ENCODE measurements at regions not wholly inside any gene's neighbourhood (a gene's known extent, or its start where the extent isn't known, plus 50 kb on each side); places are given as distances from the start of the nearest gene placed in this dataset.
A peak's percentile ranks its signal among the peaks of the same experiment; 100 is the strongest.
"Not testable (repeated sequence)": the region's sequence is repeated elsewhere in the genome, so short reads cannot be mapped to it uniquely, and the experiment has no call there.

DNA sequence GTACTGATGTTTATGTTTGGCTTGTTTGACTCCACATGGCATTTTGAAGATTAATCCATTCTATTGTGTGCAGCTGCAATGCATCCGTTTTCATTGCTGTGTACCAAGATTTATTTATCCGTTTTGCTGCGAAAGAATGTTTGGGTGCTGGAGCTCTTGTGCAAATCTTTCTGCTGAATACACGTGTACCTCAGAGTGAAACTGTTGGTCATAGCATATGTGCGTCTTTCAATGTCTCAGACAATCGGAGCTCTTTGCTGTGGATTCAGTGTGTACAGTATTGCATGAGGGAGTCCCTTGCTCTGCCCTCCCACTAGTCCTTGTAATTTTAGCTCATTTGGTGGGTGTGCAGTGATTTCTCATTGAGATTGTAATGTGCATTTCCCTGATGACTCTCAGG, 545.4 kb downstream of the TBC1D22A start:
- H3K27me3 ChIP-seq (ENCODE audit: control insufficient read depth, insufficient read depth, low read length): no peaks in the 10 kb centered on the region
- no peak overlapping the region for H3K4me3 ChIP-seq (ENCODE audit: insufficient read depth, low read depth, low read length)
- no peaks in the 10 kb centered on the region for H3K36me3 ChIP-seq (replicated peaks; ENCODE audit: control insufficient read depth, insufficient read depth, low read length)
- DNase-seq: no peak

DNA sequence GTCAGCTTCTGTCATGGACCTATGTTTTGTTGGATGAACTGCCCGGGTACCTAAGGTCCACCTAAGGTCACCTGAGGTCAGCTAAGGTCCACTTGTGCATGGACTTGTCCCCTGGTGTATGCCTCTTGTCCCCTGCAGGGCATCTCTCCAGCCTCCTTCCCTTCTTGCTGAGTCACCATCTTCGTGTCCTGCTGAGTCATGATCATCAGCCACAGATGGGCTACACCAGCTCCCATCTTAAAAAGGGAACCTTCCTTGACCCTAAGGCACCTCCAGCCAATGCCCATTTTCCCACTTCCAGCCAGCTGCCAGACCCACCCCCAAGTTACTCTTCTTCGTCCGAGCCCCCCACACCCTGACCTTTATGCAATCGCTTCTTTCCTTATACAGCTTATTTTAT, 544.9 kb downstream of the TBC1D22A start:
- no peaks in the 10 kb centered on the region for H3K27me3 ChIP-seq (ENCODE audit: control insufficient read depth, insufficient read depth, low read length)
- no peaks in the 10 kb centered on the region for H3K36me3 ChIP-seq (replicated peaks; ENCODE audit: control insufficient read depth, insufficient read depth, low read length)
- DNase-seq: no peak
- no peak overlapping the region for H3K4me3 ChIP-seq (ENCODE audit: insufficient read depth, low read depth, low read length)

DNA sequence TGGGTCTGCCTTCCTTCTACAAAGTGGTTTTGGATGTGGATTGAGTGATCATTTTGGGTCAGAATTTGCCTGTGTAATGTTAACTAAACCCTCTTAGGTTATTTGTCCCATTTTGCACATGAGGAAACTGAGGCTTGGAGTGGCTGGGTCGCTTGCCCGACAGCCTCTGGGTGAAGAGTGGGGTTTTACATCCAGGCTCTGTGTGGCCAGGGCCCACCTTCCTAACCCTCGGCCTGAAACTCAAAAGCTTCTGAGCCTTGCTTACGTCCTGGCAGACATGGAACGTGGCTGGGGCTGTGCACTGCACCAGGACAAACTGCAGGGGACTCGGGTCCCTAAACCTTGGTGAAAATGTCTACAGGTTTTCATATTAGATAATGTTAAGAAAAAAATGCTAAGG, 542.4 kb downstream of the TBC1D22A start:
- H3K36me3 ChIP-seq (replicated peaks; ENCODE audit: control insufficient read depth, insufficient read depth, low read length): no peaks in the 10 kb centered on the region
- H3K27me3 ChIP-seq (ENCODE audit: control insufficient read depth, insufficient read depth, low read length): no peaks in the 10 kb centered on the region
- no peak for DNase-seq
- H3K4me3 ChIP-seq (ENCODE audit: insufficient read depth, low read depth, low read length): no peak overlapping the region

DNA sequence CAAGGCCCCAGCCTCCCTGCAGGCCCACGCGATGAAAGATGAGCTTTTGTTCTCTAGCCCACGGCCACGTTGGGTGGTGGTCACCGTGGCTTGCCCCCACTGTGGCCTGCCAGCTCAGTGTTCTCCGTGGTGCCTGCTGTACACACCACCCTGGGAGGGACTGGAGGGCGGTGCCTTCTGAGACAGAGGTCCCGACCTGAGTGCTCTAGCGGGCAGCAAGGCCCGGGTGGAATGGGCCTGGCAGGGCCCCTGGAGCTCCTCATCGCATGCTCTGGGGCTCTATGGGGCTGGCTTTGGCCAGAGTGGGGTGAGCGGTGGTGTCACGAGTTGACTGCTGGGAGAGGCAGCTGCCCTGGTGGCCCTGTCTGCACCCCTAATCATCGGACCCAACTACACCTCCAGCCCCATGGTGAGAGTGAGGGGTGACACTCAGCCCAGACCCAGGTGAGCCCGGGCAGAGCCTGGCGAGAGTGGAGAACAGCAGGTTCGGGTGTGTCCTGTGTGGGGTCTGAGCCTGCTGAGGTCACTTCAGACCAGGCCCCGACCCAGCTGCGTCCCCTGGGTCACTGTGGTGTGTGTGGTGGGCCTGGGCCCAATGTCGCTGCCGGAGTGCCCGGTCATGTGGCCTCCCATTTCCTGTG, 541.9 kb downstream of the TBC1D22A start:
- Histone ChIP-seq H3K36me3 (replicated peaks; ENCODE audit: control insufficient read depth, insufficient read depth, low read length) (no peaks in the 10 kb centered on the region), H3K27me3 (ENCODE audit: control insufficient read depth, insufficient read depth, low read length) (no peaks in the 10 kb centered on the region), H3K4me3 (ENCODE audit: insufficient read depth, low read depth, low read length) (no peak overlapping the region)
- DNase-seq: peak; percentile 15

DNA sequence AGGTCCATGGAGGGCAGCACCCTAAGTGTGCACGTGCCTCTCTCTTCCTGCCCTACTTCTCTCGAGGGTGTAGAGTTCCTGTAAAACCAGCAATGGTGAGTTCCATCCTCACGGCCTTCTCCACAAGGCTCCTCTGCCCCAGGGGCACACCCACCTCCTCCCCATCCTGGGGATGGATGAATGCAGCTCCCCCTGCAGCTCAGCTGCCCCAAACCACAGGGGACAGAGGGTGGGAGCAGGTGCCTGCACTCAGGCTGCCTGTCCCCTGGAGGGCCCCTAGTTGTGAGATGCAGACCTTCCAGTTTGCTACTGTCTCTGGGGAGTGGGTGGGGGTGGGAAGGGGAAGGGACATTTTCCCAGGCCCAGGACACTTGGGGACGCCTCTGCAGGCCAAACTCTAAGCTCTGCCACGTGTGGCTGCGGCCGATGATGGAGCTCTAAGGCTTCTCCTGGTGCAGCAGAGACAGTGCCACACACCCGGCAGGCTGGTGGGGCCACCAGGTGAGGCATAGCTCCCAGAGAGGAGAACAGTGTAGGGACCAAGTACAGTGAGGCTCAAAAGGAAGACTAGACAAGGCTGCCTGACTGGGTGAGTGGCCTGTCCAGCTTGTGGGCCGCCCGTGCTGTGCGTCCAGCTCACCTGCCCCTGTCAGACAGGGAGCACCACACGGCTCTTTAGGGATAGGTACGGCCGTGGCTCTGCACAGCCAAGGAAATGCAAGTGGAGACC, 540.9 kb downstream of the TBC1D22A start:
- Histone ChIP-seq H3K36me3 (replicated peaks; ENCODE audit: control insufficient read depth, insufficient read depth, low read length) (no peaks in the 10 kb centered on the region), H3K4me3 (ENCODE audit: insufficient read depth, low read depth, low read length) (no peak overlapping the region), H3K27me3 (ENCODE audit: control insufficient read depth, insufficient read depth, low read length) (no peaks in the 10 kb centered on the region)
- no peak for DNase-seq

DNA sequence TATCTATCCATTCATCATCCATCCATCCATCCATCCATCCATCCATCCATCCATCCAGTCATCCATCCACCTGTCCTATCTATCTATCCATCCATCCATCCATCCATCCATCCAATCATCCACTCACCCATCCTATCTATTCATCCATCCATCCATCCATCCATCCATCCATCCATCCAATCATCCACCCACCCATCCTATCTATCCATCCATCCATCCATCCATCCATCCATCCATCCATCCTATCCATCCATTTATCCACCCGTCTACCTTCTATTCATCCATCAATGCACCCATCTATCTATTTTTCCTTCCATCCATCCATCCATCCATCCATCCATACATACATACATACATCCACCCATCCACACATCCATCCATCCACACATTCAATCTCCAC, 540.1 kb downstream of the TBC1D22A start:
- not testable (repeated sequence) for H3K4me3 ChIP-seq (ENCODE audit: insufficient read depth, low read depth, low read length); H3K27me3 ChIP-seq (ENCODE audit: control insufficient read depth, insufficient read depth, low read length); H3K36me3 ChIP-seq (replicated peaks; ENCODE audit: control insufficient read depth, insufficient read depth, low read length); DNase-seq

DNA sequence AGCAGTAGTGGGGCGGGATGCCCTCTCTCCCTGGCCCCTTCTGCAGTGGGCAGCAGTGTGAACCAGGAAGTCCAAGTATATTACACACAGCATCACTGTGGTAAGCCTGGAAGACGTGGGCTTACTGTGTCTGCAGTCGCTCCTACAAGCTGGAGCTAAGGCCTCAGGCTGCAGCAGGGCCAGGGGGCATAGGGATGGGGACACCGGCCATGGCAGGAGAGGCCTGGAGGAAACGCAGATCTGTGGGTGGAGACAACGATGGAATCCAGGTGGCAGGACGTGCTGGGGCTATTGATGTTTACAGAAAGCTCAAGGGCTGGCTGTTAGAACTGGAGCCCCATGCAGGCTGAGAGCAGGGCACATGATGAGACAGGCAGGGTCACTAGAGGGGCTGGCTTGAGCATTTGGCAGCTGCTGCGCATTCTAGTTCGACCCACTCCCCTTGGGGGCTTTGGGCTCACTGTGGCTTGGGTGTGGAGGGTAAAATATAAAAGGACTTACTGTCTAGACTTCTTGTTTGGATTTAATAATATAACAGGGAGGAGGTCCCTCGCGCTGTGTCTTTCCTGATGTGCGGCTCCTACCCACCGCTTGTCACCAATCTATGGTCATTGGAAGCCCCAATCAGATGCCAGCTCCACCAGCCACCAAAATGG, 539.5 kb downstream of the TBC1D22A start:
- no peak for DNase-seq
- H3K4me3 ChIP-seq (ENCODE audit: insufficient read depth, low read depth, low read length): no peak overlapping the region
- no peaks in the 10 kb centered on the region for H3K36me3 ChIP-seq (replicated peaks; ENCODE audit: control insufficient read depth, insufficient read depth, low read length)
- no peaks in the 10 kb centered on the region for H3K27me3 ChIP-seq (ENCODE audit: control insufficient read depth, insufficient read depth, low read length)

DNA sequence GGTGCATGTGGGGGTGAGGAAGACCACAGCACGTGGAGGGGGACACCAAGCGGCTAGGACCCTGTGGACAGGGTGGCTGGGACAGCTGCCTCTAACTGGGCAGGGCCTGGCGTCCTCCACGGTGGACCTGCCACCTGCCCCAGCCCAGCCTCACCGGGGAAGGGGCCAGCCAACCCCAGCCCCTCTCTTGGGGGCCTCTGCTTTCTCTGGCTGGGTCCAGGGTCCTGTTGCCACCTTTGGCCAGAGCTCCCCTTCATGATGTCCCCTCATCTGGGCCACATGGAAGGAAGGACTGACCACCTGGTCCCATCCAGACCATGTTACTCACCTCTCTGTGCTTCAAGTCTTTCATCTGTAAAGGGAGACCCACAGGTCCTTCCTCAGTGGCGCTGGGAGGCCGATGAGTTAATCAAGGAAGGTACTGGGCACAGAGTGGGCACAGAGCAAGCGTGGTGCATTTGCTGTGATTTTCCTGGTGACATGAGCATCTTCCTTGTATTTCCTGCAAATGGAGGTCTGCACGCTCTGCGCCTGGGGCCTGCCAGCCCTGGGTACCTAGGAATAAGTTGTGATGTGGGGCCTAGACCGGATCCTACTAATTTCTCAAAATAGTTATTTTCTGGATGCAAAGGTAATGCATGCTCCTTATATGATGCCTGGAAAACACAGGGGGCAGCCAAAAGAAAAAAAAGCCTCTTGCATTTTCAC, 538.4 kb downstream of the TBC1D22A start:
- H3K4me3 ChIP-seq (ENCODE audit: insufficient read depth, low read depth, low read length): no peak overlapping the region
- no peaks in the 10 kb centered on the region for H3K36me3 ChIP-seq (replicated peaks; ENCODE audit: control insufficient read depth, insufficient read depth, low read length)
- DNase-seq: no peak
- no peaks in the 10 kb centered on the region for H3K27me3 ChIP-seq (ENCODE audit: control insufficient read depth, insufficient read depth, low read length)

DNA sequence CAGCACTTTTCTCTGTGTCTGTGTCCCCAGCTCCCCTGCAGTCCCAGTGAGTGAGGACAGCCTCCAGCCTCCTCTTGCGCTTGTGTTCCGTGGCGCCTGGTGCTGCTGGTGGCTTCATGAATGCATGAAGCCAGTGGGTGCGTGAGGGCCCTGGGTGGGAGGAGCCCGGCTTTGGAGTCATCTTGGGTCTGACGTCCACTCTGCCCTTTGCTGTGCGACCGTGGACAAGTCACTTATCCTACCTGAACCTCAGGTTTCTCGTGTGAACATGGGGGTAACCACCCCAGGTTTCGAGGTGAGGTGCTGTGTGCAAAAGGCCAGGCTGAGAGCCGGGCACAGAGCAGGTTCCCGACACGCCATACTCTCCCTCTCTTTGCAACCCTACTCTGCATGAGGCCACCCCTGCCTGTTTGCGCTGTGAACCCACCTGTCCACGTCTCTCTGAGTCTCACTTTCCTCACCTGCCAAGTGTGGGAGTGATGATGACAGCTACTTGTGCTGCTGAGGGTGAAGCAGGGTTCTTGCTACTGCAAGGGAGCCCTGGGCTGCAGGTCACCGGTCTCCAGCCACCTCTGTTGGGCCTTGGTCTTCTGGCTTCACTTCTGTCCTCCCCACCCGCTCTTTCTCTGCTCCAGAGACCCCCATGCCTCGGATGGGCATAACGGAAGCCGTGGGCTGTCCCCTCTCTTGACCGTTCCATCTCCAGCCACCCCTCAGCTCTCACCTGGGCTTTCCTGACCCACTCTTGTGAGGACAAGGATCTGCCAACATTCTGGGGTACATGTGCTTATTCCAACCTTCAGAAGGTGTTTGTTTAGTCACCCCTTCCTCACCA, 537.6 kb downstream of the TBC1D22A start:
- H3K27me3 ChIP-seq (ENCODE audit: control insufficient read depth, insufficient read depth, low read length): no peaks in the 10 kb centered on the region
- peak; percentile 29 for DNase-seq
- H3K36me3 ChIP-seq (replicated peaks; ENCODE audit: control insufficient read depth, insufficient read depth, low read length): no peaks in the 10 kb centered on the region
- H3K4me3 ChIP-seq (ENCODE audit: insufficient read depth, low read depth, low read length): no peak overlapping the region

DNA sequence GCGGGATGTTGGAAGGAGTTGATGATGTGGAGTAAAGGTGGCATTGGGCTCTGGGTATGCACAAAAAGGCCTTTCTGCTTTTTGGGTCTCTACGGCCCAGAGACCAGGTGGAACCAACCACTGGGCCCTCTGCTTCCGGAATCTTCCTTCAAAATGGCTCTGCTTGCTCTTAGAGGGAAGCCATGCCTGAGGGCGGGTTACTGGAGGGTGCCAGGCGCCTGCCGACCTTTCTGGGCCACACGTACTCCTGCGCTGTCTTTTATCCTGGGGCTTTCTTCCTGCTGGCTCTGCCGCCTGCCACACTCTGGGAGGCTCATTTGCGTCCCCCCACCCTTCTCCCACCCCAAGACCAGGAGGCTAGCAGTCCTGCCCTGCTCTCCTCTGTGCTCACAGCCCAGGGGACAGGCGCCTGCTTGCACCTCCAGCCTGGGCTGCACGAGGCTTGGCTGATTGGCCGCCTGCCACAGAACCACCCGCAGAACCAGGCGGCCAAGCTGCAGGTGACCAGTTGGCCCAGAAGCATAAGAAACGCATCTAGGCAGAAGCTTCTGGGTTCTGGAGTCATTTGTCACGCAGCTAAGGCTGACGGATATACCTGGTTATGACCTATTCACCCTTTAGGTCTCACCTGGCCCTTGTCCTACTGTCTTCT, 536.9 kb downstream of the TBC1D22A start:
- DNase-seq: peak; percentile 20
- H3K36me3 ChIP-seq (replicated peaks; ENCODE audit: control insufficient read depth, insufficient read depth, low read length): no peaks in the 10 kb centered on the region
- H3K4me3 ChIP-seq (ENCODE audit: insufficient read depth, low read depth, low read length): no peak overlapping the region
- H3K27me3 ChIP-seq (ENCODE audit: control insufficient read depth, insufficient read depth, low read length): no peaks in the 10 kb centered on the region

DNA sequence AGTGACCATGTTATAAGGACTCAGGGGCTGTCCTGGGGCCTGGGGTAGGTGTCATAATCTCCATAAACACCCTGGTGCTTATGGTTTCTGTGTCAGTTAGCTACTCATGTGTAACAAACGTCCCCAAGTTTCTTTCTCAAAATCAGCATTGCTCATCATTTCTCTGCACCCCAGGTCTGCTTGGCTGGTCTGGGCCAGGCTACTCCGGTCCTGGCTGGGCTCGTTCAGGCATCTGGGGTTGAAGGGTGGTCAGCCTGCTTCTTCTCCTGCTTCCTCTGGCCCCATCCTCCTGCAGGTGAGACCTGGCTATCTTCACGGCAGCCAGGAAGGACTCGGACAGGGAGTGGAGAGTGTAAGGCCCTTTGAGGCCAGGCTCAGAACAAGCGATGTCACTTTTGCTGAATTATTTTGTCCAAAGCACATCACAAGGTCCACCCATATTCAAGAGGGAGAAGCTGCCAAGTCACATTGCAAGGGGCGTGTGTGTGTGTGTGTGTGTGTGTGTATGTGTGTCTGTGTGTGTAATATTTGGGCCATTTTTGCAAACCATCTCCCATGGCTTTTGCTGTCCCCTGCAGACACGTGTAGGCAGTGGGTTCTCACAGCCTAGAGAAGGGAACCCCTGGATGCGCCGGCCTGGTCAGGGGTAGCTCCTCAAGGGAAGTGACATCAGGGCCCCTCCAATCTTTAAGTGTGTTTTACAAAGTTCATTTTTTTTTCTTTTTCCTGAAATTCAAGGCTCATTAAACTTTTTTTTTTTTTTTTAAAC, 535.8 kb downstream of the TBC1D22A start:
- H3K36me3 ChIP-seq (replicated peaks; ENCODE audit: control insufficient read depth, insufficient read depth, low read length): no peaks in the 10 kb centered on the region
- DNase-seq: no peak
- H3K4me3 ChIP-seq (ENCODE audit: insufficient read depth, low read depth, low read length): no peak overlapping the region
- H3K27me3 ChIP-seq (ENCODE audit: control insufficient read depth, insufficient read depth, low read length): no peaks in the 10 kb centered on the region

DNA sequence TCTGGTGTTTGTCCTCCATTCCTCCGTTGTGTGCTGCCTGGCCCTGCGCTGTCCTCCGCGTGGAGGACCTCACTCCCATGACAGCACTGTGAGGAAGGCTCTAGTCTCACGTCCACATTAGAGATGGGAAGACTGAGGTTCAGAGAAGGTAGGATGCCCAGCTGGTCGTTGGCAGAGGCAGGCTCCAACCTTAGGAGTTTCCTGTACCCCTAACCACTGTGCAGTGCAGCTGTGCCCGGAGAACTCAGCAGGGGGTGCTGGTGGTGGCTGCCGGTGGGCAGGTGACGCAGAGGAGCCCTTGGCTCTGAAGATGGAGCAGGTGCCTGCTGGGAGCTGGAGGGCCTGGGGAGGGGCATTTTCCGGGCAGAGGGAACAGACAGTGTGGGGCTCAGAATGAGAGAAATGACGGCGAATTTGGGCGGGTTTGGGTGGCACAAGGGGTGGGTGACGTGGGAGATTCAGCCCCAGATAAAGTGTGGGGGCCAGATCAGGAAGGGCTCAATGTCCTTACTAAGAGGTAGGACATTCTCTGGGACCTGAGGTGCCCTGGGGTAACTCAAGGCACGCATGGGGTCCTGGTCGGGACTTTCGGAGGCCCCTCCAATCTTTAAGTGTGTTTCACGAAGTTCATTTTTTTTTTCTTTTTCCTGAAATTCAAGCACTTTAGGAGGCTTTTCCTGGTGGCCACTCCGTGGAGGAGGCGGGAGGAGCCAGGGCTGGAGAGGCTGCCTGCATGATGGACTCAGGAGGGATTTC, 535.0 kb downstream of the TBC1D22A start:
- H3K36me3 ChIP-seq (replicated peaks; ENCODE audit: control insufficient read depth, insufficient read depth, low read length): no peaks in the 10 kb centered on the region
- no peak overlapping the region for H3K4me3 ChIP-seq (ENCODE audit: insufficient read depth, low read depth, low read length)
- no peaks in the 10 kb centered on the region for H3K27me3 ChIP-seq (ENCODE audit: control insufficient read depth, insufficient read depth, low read length)
- peak; percentile 26 for DNase-seq

All from H7 (cell line).